D721Med (cell line): ENCODE measurements at regions not wholly inside any gene's neighbourhood (a gene's known extent, or its start where the extent isn't known, plus 50 kb on each side); places are given as distances from the start of the nearest gene placed in this dataset.
"Not testable (repeated sequence)": the region's sequence is repeated elsewhere in the genome, so short reads cannot be mapped to it uniquely, and the experiment has no call there.

ENCODE experiments used
- DNase-seq: peaks from one replicate; pipeline ENCODE4 v3.0.0; 2011; ENCODE audit warnings: low spot score; ENCODE audit not compliant: insufficient read length
- FAIRE-seq: peaks from 2 replicates; lab custom pipeline; 2011; peaks lifted over from hg19 to GRCh38; lab: Jason Lieb, UNC
- TF ChIP-seq, protein P1 (sequence below): IDR thresholded peaks from 2 replicates; pipeline ENCODE4 v1.5.1; 2012; ENCODE audit warnings: mild to moderate bottlenecking, control low read depth; ENCODE audit not compliant: insufficient read depth; ENCODE audit errors: missing control alignments

DNA sequence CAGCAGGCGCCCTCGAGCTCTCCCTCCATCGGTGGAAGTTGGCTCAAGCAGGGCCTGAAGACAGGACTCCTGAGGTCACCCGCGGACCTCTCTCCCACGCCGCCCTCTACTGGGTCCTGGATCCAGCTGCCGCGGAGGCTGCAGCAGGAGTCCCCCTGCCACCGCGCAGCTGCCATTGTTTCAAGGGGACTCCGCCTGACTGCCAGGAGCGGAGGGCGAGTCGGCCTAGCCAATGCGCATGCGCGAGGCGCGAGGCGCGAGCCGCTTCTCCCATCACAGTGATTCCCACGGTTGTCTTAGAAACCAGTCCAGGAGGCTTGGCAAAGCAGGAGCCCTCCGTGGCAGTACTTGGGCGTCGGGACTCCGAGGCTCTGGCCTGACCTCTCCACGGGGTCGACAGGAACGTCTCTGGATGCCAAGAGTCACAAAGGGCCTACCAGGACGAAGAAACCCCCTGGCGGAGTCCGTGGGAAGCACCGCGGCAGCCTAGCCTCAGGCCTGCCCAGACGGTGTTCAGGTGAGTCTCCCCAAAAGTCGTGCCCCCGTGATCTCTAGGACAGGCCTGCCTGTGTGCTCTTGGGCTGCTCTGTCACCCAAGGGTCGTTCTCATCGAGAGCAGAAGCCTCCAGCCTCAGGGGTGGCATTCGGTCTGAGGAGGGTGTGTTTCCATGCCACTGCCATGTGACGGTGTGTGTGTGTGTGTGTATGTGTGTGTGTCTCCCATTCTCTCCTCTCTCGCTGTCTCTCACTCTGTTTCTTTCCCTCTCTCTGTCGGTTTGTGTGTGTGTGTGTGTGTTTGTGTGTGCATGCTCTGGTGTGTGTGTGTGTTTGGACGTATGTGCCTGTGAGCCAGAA is 290.6 kb upstream of the ZNF337 start:
- DNase-seq (no peak), FAIRE-seq (no peak)
- TF ChIP-seq, protein P1, sequence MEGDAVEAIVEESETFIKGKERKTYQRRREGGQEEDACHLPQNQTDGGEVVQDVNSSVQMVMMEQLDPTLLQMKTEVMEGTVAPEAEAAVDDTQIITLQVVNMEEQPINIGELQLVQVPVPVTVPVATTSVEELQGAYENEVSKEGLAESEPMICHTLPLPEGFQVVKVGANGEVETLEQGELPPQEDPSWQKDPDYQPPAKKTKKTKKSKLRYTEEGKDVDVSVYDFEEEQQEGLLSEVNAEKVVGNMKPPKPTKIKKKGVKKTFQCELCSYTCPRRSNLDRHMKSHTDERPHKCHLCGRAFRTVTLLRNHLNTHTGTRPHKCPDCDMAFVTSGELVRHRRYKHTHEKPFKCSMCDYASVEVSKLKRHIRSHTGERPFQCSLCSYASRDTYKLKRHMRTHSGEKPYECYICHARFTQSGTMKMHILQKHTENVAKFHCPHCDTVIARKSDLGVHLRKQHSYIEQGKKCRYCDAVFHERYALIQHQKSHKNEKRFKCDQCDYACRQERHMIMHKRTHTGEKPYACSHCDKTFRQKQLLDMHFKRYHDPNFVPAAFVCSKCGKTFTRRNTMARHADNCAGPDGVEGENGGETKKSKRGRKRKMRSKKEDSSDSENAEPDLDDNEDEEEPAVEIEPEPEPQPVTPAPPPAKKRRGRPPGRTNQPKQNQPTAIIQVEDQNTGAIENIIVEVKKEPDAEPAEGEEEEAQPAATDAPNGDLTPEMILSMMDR: no peak

DNA sequence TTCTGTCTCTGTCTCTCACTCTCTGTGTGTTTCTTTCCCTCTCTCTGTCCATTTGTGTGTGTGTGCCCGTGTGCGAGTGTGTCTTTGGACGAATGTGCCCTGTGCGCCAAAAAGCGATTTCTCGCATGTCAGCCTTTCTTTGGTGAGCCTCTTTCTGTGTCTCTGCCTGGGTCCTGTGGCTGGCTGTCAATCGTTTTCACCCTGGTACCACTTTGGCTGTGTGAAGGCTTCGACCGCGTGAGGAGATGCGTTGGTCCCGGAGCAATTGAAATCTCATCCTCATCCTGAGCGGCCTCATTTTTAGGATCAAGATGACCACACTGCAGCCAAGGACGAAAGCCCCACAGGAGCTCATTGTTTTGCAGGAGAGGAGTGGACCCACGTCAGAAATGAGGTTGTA is 288.9 kb upstream of the ZNF337 start:
- TF ChIP-seq, protein P1: no peak
- no peak for DNase-seq
- no peak for FAIRE-seq

GRCh38 chr20:25984933-25985332 is 288.3 kb upstream of the ZNF337 start:
- FAIRE-seq (no peak), DNase-seq (peak; percentile 24)
- TF ChIP-seq, protein P1: no peak

- not testable (repeated sequence) for FAIRE-seq, DNase-seq
Observed at GRCh38 chr20:25982701-25983100, 286.0 kb upstream of the ZNF337 start.

- FAIRE-seq, DNase-seq: not testable (repeated sequence)
Observed at GRCh38 chr20:25978450-25979190, 282.0 kb upstream of the ZNF337 start.

DNA sequence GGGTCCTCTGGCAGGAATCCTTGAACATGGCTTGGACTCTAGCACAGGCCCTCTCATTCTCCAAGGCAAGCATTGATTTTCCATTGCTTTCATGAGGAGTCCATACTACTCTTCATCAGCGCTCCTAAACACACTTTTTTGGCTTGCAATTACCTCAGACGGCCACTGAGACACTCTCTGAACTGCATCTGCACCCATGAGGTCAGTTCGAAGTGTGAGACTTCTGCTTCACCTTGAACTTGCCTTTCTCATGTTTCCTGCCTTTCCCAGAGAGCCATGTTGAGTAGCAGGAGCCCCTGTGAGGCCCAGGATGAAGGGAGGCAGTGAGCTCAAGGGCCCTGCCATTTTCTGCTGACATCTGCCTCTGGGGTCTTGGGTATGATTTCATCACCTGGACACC is 279.2 kb upstream of the ZNF337 start:
- FAIRE-seq, DNase-seq: not testable (repeated sequence)

- not testable (repeated sequence) for DNase-seq, FAIRE-seq
Observed at GRCh38 chr20:25965203-25965602, 268.6 kb upstream of the ZNF337 start.

GRCh38 chr20:25953876-25954275 is 257.2 kb upstream of the ZNF337 start:
- not testable (repeated sequence) for FAIRE-seq, DNase-seq

GRCh38 chr20:25935230-25935629 is 238.6 kb upstream of the ZNF337 start:
- FAIRE-seq, DNase-seq: not testable (repeated sequence)

DNA sequence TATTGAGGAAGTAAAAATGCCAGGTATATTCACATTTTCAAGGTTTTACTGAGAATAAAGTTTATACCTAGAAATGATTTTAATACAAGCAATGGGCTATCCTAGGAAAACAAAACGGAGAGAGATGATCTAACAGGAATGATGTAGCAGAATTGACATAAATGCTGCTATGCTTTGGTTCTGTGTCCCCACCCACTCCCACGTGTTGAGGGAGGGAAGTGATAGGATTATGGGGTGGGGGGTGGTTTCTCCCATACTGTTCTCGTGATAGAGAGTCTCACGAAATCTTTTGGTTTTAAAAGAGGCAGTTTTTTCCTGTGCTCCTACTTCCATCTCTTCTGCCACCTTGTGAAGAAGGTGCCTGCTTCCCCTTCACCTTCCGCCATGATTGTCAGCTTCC is 236.2 kb upstream of the ZNF337 start:
- not testable (repeated sequence) for DNase-seq, FAIRE-seq

DNA sequence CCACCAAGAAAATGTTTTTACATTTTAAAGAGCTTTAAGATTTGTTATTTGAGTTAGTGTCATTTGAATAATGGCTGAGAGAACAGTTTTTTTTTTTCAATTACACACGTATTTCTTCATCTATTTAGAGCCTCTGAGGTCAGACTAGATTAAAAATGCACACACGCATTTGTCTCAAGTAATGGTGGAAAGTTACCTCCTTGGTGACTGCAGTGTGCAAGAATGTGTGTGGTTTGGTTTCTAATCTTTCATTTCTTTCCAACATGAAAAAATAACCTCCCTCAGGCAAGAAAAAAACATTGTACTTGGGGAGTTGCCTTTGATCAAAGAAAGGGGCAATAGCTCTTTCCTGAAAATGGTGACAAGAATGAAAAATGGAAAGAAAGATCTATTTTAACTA is 235.5 kb upstream of the ZNF337 start:
- not testable (repeated sequence) for DNase-seq

GRCh38 chr20:25902321-25902720 is 205.7 kb upstream of the ZNF337 start:
- not testable (repeated sequence) for FAIRE-seq, DNase-seq

More for the DNA sequence above, 235.5 kb upstream of the ZNF337 start:
- not testable (repeated sequence) for FAIRE-seq

DNA sequence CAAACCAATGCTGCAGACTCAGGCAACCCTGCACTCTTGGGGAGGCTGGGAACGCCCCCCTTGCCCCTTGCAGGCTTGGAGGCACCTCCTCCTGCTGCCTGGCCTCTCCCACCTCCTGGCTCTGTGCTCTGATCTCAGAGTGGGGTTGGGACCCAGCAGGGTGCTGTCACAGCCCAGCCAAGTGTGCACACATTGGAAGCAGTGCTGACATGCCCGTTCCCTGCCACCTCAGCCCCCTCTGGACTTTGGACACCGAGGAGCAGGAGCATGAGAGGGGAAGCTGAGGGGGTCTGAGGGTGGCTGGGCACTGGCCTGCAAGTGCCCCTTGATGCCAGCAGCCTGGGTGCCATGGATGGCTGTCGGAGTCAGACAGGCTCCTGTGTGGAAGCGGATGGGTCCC is 202.0 kb upstream of the ZNF337 start:
- not testable (repeated sequence) for DNase-seq, FAIRE-seq

GRCh38 chr20:25879096-25879495 is 182.4 kb upstream of the ZNF337 start:
- DNase-seq, FAIRE-seq: not testable (repeated sequence)

GRCh38 chr20:25868650-25868979 is 172.0 kb upstream of the ZNF337 start:
- not testable (repeated sequence) for FAIRE-seq, DNase-seq
